ENCODE measurements at regions not wholly inside any gene's neighbourhood (a gene's known extent, or its start where the extent isn't known, plus 50 kb on each side); places are given as distances from the start of the nearest gene placed in this dataset.

- Histone ChIP-seq H3K9me3 (ENCODE audit: insufficient read depth, low read depth, low read length) (peaks cover 9% of the 10 kb centered on the region), H3K27me3 (ENCODE audit: insufficient read depth, low read length) (no peaks in the 10 kb centered on the region), H3K4me1 (ENCODE audit: insufficient read depth, low read length) (peaks cover 34% of the 10 kb centered on the region), H3K79me2 (ENCODE audit: insufficient read depth, low read length) (no peaks in the 10 kb centered on the region), H4K20me1 (ENCODE audit: insufficient read depth, low read length) (no peaks in the 10 kb centered on the region), H3K4me3 (ENCODE audit: insufficient read depth, low read depth, low read length) (no peak overlapping the region), H3K4me2 (ENCODE audit: low read length) (peak overlapping the region; percentile 31), H2AFZ (ENCODE audit: low read depth, low read length) (no peak overlapping the region), H3K27ac (ENCODE audit: low read depth, low read length) (no peak overlapping the region), H3K9ac (ENCODE audit: low read length) (no peak overlapping the region), H3K36me3 (ENCODE audit: insufficient read depth, low read length) (no peaks in the 10 kb centered on the region)
- DNase-seq (ENCODE audit: low read depth) (no peak), FAIRE-seq (no peak)
- TF ChIP-seq EZH2 (IDR thresholded peaks at IDR 0.05; ENCODE audit: insufficient read depth, low read length) (no peak), CTCF (IDR thresholded peaks at IDR 0.05; ENCODE audit: insufficient read depth, low read depth, low read length) (no peak)
- Mint-ChIP-seq H3K27ac (ENCODE audit: unreplicated experiment) (no peak overlapping the region), H3K9me3 (ENCODE audit: unreplicated experiment) (peaks cover 5% of the 10 kb centered on the region), H3K36me3 (ENCODE audit: low read depth, unreplicated experiment) (no peaks in the 10 kb centered on the region), H3K4me3 (ENCODE audit: unreplicated experiment) (no peak overlapping the region), H3K27me3 (ENCODE audit: low read depth, unreplicated experiment) (peaks cover 17% of the 10 kb centered on the region), H3K4me1 (ENCODE audit: low read depth, unreplicated experiment) (peaks cover 24% of the 10 kb centered on the region)
Observed at GRCh38 chr16:86378831-86379504, 131.4 kb upstream of the FOXF1 start.

DNA sequence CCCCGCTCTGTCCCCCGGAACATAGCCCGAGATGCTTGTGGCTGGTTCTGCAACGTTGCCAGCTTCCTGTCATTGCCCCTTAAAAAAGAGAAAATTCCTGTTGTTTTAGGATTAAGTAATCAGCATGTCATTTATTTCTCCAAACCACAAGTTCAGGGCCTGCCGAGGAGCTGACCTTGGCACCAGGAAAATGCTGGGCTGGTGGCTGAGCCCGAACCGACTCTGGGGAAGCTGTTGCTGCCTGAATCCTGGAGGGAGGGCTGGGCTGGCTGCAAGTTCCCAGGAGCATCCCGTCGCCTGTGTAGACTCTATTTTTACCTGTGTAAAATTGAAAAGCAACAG, 130.9 kb upstream of the FOXF1 start:
- H2AFZ ChIP-seq (ENCODE audit: low read depth, low read length), result no peak overlapping the region
- no peak overlapping the region for H3K9ac ChIP-seq (ENCODE audit: low read length)
- no peak overlapping the region for H3K4me3 ChIP-seq (ENCODE audit: insufficient read depth, low read depth, low read length)
- H3K4me1 ChIP-seq (ENCODE audit: insufficient read depth, low read length), result peaks cover 39% of the 10 kb centered on the region
- no peaks in the 10 kb centered on the region for H3K36me3 ChIP-seq (ENCODE audit: insufficient read depth, low read length)
- Mint-ChIP-seq H3K27me3 (ENCODE audit: low read depth, unreplicated experiment) (peaks cover 17% of the 10 kb centered on the region), H3K4me3 (ENCODE audit: unreplicated experiment) (no peak overlapping the region), H3K9me3 (ENCODE audit: unreplicated experiment) (peaks cover 2% of the 10 kb centered on the region), H3K4me1 (ENCODE audit: low read depth, unreplicated experiment) (peaks cover 27% of the 10 kb centered on the region), H3K27ac (ENCODE audit: unreplicated experiment) (no peak overlapping the region), H3K36me3 (ENCODE audit: low read depth, unreplicated experiment) (no peaks in the 10 kb centered on the region)
- H3K79me2 ChIP-seq (ENCODE audit: insufficient read depth, low read length), result no peaks in the 10 kb centered on the region
- no peak for FAIRE-seq
- H4K20me1 ChIP-seq (ENCODE audit: insufficient read depth, low read length), result no peaks in the 10 kb centered on the region
- TF ChIP-seq EZH2 (IDR thresholded peaks at IDR 0.05; ENCODE audit: insufficient read depth, low read length) (no peak), CTCF (IDR thresholded peaks at IDR 0.05; ENCODE audit: insufficient read depth, low read depth, low read length) (no peak)
- H3K9me3 ChIP-seq (ENCODE audit: insufficient read depth, low read depth, low read length), result peaks cover 4% of the 10 kb centered on the region
- H3K4me2 ChIP-seq (ENCODE audit: low read length), result peak overlapping the region; percentile 31
- H3K27ac ChIP-seq (ENCODE audit: low read depth, low read length), result no peak overlapping the region
- H3K27me3 ChIP-seq (ENCODE audit: insufficient read depth, low read length), result no peaks in the 10 kb centered on the region
- DNase-seq (ENCODE audit: low read depth), result peak; percentile 61

DNA sequence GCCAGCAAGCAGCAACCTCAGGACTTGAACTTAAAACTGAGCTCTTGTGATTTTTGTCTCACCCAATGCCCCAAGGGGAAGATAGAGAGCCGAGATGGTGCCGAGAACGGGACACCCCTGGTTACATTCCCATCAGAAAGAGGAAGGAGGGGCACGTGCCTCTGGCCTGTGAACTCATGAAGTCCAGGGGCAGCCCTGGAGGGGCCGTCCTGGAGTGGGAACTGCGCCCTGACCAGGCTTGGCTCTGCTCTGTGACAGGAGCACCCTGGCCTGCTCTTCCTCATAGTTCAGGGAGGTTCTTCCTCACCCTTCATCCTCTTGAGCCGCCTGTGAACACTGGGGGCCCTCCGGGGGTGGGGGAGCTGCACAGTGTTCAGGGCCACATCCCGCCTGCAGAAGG, 130.3 kb upstream of the FOXF1 start:
- H3K9ac ChIP-seq (ENCODE audit: low read length), result no peak overlapping the region
- Mint-ChIP-seq H3K4me1 (ENCODE audit: low read depth, unreplicated experiment) (peaks cover 26% of the 10 kb centered on the region), H3K9me3 (ENCODE audit: unreplicated experiment) (peaks cover 2% of the 10 kb centered on the region), H3K36me3 (ENCODE audit: low read depth, unreplicated experiment) (no peaks in the 10 kb centered on the region), H3K27ac (ENCODE audit: unreplicated experiment) (no peak overlapping the region), H3K4me3 (ENCODE audit: unreplicated experiment) (no peak overlapping the region), H3K27me3 (ENCODE audit: low read depth, unreplicated experiment) (peaks cover 17% of the 10 kb centered on the region)
- no peaks in the 10 kb centered on the region for H3K36me3 ChIP-seq (ENCODE audit: insufficient read depth, low read length)
- no peak for DNase-seq (ENCODE audit: low read depth)
- no peaks in the 10 kb centered on the region for H3K27me3 ChIP-seq (ENCODE audit: insufficient read depth, low read length)
- peak overlapping the region; percentile 31 for H3K4me2 ChIP-seq (ENCODE audit: low read length)
- no peaks in the 10 kb centered on the region for H3K79me2 ChIP-seq (ENCODE audit: insufficient read depth, low read length)
- FAIRE-seq, result no peak
- no peak overlapping the region for H3K27ac ChIP-seq (ENCODE audit: low read depth, low read length)
- no peaks in the 10 kb centered on the region for H4K20me1 ChIP-seq (ENCODE audit: insufficient read depth, low read length)
- no peak overlapping the region for H3K4me3 ChIP-seq (ENCODE audit: insufficient read depth, low read depth, low read length)
- peaks cover 38% of the 10 kb centered on the region for H3K4me1 ChIP-seq (ENCODE audit: insufficient read depth, low read length)
- no peak for TF ChIP-seq EZH2 (IDR thresholded peaks at IDR 0.05; ENCODE audit: insufficient read depth, low read length)
- TF ChIP-seq CTCF (IDR thresholded peaks at IDR 0.05; ENCODE audit: insufficient read depth, low read depth, low read length), result no peak
- H2AFZ ChIP-seq (ENCODE audit: low read depth, low read length), result no peak overlapping the region
- H3K9me3 ChIP-seq (ENCODE audit: insufficient read depth, low read depth, low read length), result no peaks in the 10 kb centered on the region

Data from astrocyte (in vitro differentiated cells and primary cell).